ENCODE measurements at regions not wholly inside any gene's neighbourhood (a gene's known extent, or its start where the extent isn't known, plus 50 kb on each side); places are given as distances from the start of the nearest gene placed in this dataset.
"Not testable (repeated sequence)": the region's sequence is repeated elsewhere in the genome, so short reads cannot be mapped to it uniquely, and the experiment has no call there.

GRCh38 chr1:147348592-147348991 is 106.1 kb downstream of the CHD1L start:
- not testable (repeated sequence) for DNase-seq

- DNase-seq: no peak
Measured at GRCh38 chr1:147349533-147349932, 107.0 kb downstream of the CHD1L start.

- no peak for DNase-seq
Measured at GRCh38 chr1:147351140-147351835, 108.8 kb downstream of the CHD1L start.

GRCh38 chr1:147377263-147378246 is 135.1 kb downstream of the CHD1L start:
- no peak for DNase-seq

GRCh38 chr1:147379889-147380288 is 137.4 kb downstream of the CHD1L start:
- DNase-seq: no peak

- no peak for DNase-seq
Measured at GRCh38 chr1:147384804-147385203, 142.3 kb downstream of the CHD1L start.

- DNase-seq: no peak
Measured at GRCh38 chr1:147388969-147389368, 146.5 kb downstream of the CHD1L start.

- peak; percentile 21 for DNase-seq
Measured at GRCh38 chr1:147389532-147390184, 147.2 kb downstream of the CHD1L start.

GRCh38 chr1:147390185-147390542 is 147.7 kb downstream of the CHD1L start:
- no peak for DNase-seq

- DNase-seq: no peak
Measured at GRCh38 chr1:147391114-147391513, 148.6 kb downstream of the CHD1L start.

- peak; percentile 4 for DNase-seq
Measured at GRCh38 chr1:147402326-147403045, 138.8 kb upstream of the BCL9 start.

- DNase-seq: not testable (repeated sequence)
Measured at GRCh38 chr1:147404344-147404743, 137.0 kb upstream of the BCL9 start.

- no peak for DNase-seq
Measured at GRCh38 chr1:147409886-147410285, 131.4 kb upstream of the BCL9 start.

GRCh38 chr1:147413110-147413605 is 128.1 kb upstream of the BCL9 start:
- no peak for DNase-seq

- DNase-seq: no peak
Measured at GRCh38 chr1:147414505-147415163, 126.7 kb upstream of the BCL9 start.

- no peak for DNase-seq
Measured at GRCh38 chr1:147417024-147417423, 124.3 kb upstream of the BCL9 start.

GRCh38 chr1:147423100-147423827 is 118.0 kb upstream of the BCL9 start:
- DNase-seq: not testable (repeated sequence)

GRCh38 chr1:147434921-147435320 is 106.4 kb upstream of the BCL9 start:
- no peak for DNase-seq

- DNase-seq: no peak
Measured at GRCh38 chr1:147444381-147444780, 96.9 kb upstream of the BCL9 start.

GRCh38 chr1:147451628-147452027 is 89.7 kb upstream of the BCL9 start:
- no peak for DNase-seq

GRCh38 chr1:147452809-147453208 is 88.5 kb upstream of the BCL9 start:
- DNase-seq: no peak

Measured in NCI-H2029 (cell line).